T-cell (primary cell): ENCODE measurements at regions not wholly inside any gene's neighbourhood (a gene's known extent, or its start where the extent isn't known, plus 50 kb on each side); places are given as distances from the start of the nearest gene placed in this dataset.

Experiments used
- ATAC-seq, 4 experiments: fragments of 200-7000 bp in 3 of 4; fragments of 150-1000 bp in 1 of 4; cut with Tn5 transposase; replicated peaks in 1 of 4; 1 replicate in 3 of 4; 2 replicates in 1 of 4; pipeline ENCODE4 v1.10.0; 2021; ENCODE audit warnings: moderate library complexity in 3 of 4, mild to moderate bottlenecking in 2 of 4, moderate number of reproducible peaks in 1 of 4
- CTCF ChIA-PET, 2 donors: fragments of 300-600 bp; sonication (Branson Sonifier 250); formaldehyde crosslinking; loops; one replicate each; lab custom pipeline; 2022; ENCODE audit warnings: antibody characterized with exemption in 2 of 2; lab: Charles Lee
- POLR2A ChIA-PET, 2 donors: fragments of 300-600 bp; sonication (Branson Sonifier 250); formaldehyde crosslinking; loops; one replicate each; lab custom pipeline; 2022; ENCODE audit warnings: antibody characterized with exemption in 2 of 2; lab: Charles Lee
- DNase-seq, 35 experiments: peaks; one replicate each; pipeline versions ENCODE4 v3.0.0 to v3.0.0-alpha.2; 2013 to 2023
- H3K27ac ChIP-seq: one replicate; pipeline ENCODE4 v1.5.1; 2013; ENCODE audit warnings: low read length
- H3K27me3 ChIP-seq, 2 experiments: replicated peaks in 1 of 2; 1 replicate in 1 of 2; 2 replicates in 1 of 2; pipeline versions ENCODE4 v1.6.1 to v1.7.0; 2013; ENCODE audit warnings: low read length in 1 of 2, mixed read lengths in 1 of 2; ENCODE audit not compliant: control insufficient read depth in 2 of 2, insufficient read depth in 2 of 2; ENCODE audit errors: extremely low read depth in 1 of 2
- H3K36me3 ChIP-seq, 2 donors: 1 replicate in 1 of 2; 2 replicates in 1 of 2; pipeline versions ENCODE4 v1.6.1 to v1.7.0; 2013; ENCODE audit warnings: low read length in 1 of 2; ENCODE audit not compliant: control insufficient read depth in 2 of 2, insufficient read depth in 1 of 2; ENCODE audit errors: extremely low read depth in 1 of 2
- H3K4me1 ChIP-seq, 2 experiments: 1 replicate in 1 of 2; 2 replicates in 1 of 2; pipeline versions ENCODE4 v1.6.1 to v1.7.0; 2013; ENCODE audit warnings: low read length in 2 of 2, mixed read lengths in 1 of 2; ENCODE audit not compliant: insufficient read depth in 2 of 2, control insufficient read depth in 1 of 2; ENCODE audit errors: extremely low read depth in 1 of 2
- H3K4me3 ChIP-seq, 2 donors: 1 replicate in 1 of 2; 2 replicates in 1 of 2; pipeline versions ENCODE4 v1.5.1 to v1.7.0; 2013; ENCODE audit warnings: mild to moderate bottlenecking in 2 of 2, low read length in 1 of 2, moderate library complexity in 1 of 2; ENCODE audit not compliant: control insufficient read depth in 1 of 2; ENCODE audit errors: extremely low read depth in 1 of 2
- H3K9me3 ChIP-seq: 2 replicates; pipeline ENCODE4 v1.7.0; 2013
- H3K27ac Mint-ChIP-seq, 2 donors: one replicate each; pipeline ENCODE4 v1.8.0; 2020 to 2021; ENCODE audit warnings: mild to moderate bottlenecking in 2 of 2, mixed read lengths in 2 of 2
- H3K27me3 Mint-ChIP-seq, 2 donors: one replicate each; pipeline ENCODE4 v1.8.0; 2021 to 2022; ENCODE audit warnings: mixed read lengths in 2 of 2
- H3K36me3 Mint-ChIP-seq: one replicate; pipeline ENCODE4 v1.8.0; 2021; ENCODE audit warnings: mixed read lengths
- H3K4me1 Mint-ChIP-seq, 3 donors: one replicate each; pipeline ENCODE4 v1.8.0; 2020 to 2022; ENCODE audit warnings: mixed read lengths in 3 of 3, mild to moderate bottlenecking in 1 of 3
- H3K4me3 Mint-ChIP-seq, 3 donors: one replicate each; pipeline ENCODE4 v1.8.0; 2020 to 2022; ENCODE audit warnings: mild to moderate bottlenecking in 3 of 3, mixed read lengths in 3 of 3, moderate library complexity in 3 of 3
- H3K9me3 Mint-ChIP-seq, 3 donors: one replicate each; pipeline ENCODE4 v1.8.0; 2020 to 2022; ENCODE audit warnings: mixed read lengths in 3 of 3
- WGBS: methylation state at CpG from one replicate; pipeline ENCODE4 v1.1.5; 2013; ENCODE audit warnings: missing lambda C conversion rate; ENCODE audit not compliant: insufficient coverage; 5-methylcytosine and 5-hydroxymethylcytosine counted together

DNA sequence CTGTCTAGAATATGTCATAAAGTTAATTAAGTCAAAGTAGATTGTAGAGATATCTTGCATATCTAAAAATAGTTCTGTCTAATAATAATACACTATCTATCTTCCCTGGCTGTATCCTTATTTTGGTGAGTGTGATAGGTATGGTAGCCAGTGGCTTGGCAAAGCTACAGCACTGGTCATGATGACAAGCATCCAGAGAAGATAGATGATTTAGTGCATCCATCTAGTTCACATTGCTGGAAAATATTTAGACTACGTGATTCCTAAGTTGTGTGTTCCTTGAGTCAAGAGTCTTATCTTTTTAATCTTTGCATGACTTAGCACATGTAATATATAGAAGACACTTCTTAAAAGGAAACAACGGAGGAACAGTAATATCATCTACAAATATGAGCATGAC is 711.2 kb upstream of the KCND2 start:
- Mint-ChIP-seq H3K9me3 (peaks cover 8 to 14% (median 12%) of the 10 kb centered on the region in 3 donors), H3K27ac (no peak overlapping the region), H3K36me3 (no peaks in the 10 kb centered on the region), H3K4me1 (no peaks in the 10 kb centered on the region), H3K4me3 (no peak overlapping the region), H3K27me3 (no peaks in the 10 kb centered on the region)
- no peak overlapping the region for H3K4me3 ChIP-seq
- no CpG with 5 or more reads among the region's 2 CpGs for WGBS
- ATAC-seq (no peak), DNase-seq (no peak)
- H3K27ac ChIP-seq: no peak overlapping the region
- H3K27me3 ChIP-seq: no peaks in the 10 kb centered on the region
- H3K9me3 ChIP-seq: no peaks in the 10 kb centered on the region
- H3K4me1 ChIP-seq: no peaks in the 10 kb centered on the region
- POLR2A ChIA-PET: no interaction called here
- H3K36me3 ChIP-seq: no peaks in the 10 kb centered on the region
- CTCF ChIA-PET: no interaction called here

DNA sequence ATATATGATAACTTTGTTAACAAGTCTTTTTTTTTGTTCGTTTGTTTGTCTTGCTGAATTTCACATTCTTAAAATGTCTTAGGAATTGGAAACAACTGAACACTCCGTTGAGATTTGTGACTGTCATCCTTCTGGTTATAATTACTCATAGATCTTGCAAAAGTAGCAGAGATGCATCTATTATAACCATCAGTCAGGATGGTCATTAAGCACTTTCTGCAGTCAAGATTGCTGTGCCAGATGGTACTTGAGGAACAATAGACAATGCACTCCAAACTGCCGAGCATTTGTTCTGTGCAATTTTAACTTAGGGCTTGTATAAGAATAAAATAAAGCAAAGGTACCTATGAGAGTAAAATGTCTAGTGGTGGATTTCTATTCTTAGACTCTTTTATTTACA is 710.1 kb upstream of the KCND2 start:
- Histone ChIP-seq H3K9me3 (no peaks in the 10 kb centered on the region), H3K27me3 (no peaks in the 10 kb centered on the region), H3K4me3 (no peak overlapping the region), H3K36me3 (no peaks in the 10 kb centered on the region), H3K4me1 (no peaks in the 10 kb centered on the region), H3K27ac (no peak overlapping the region)
- no peaks in the 10 kb centered on the region for H3K36me3 Mint-ChIP-seq
- ChIA-PET POLR2A (no interaction called here), CTCF (no interaction called here)
- H3K4me1 Mint-ChIP-seq: no peaks in the 10 kb centered on the region
- ATAC-seq: no peak
- no CpG with 5 or more reads among the region's 3 CpGs for WGBS
- no peaks in the 10 kb centered on the region for H3K27me3 Mint-ChIP-seq
- H3K9me3 Mint-ChIP-seq: peaks cover 11 to 14% (median 12%) of the 10 kb centered on the region in 3 donors
- H3K4me3 Mint-ChIP-seq: no peak overlapping the region
- no peak overlapping the region for H3K27ac Mint-ChIP-seq
- no peak for DNase-seq

DNA sequence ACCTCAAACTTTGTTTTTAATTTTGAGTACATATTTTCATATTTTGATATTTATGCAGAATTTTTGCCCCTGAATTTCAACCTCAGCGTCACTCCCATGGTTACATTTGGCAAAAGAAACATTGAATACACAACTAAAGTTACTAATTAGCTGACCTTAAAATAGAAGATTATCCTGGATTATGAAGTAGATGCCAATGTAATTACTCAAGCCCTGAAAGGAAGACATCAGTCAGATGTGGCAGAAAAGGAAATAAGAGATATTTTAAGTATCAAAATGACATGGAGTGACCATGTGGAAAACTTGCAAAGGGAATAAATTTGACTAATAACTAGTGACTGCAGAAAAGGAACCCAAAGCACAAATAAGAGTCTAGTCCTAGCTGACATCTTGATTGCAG is 701.3 kb upstream of the KCND2 start:
- H3K27ac ChIP-seq: no peak overlapping the region
- WGBS: no CpG with 5 or more reads among the region's 1 CpG
- H3K27me3 Mint-ChIP-seq: no peaks in the 10 kb centered on the region
- no peaks in the 10 kb centered on the region for H3K27me3 ChIP-seq
- ChIA-PET CTCF (no interaction called here), POLR2A (no interaction called here)
- no peaks in the 10 kb centered on the region for H3K4me1 ChIP-seq
- DNase-seq (no peak), ATAC-seq (no peak)
- no peaks in the 10 kb centered on the region for H3K36me3 Mint-ChIP-seq
- peaks cover 3 to 17% (median 16%) of the 10 kb centered on the region in 3 donors for H3K9me3 Mint-ChIP-seq
- no peak overlapping the region for H3K4me3 Mint-ChIP-seq
- H3K27ac Mint-ChIP-seq: no peak overlapping the region
- no peaks in the 10 kb centered on the region for H3K36me3 ChIP-seq
- no peaks in the 10 kb centered on the region for H3K4me1 Mint-ChIP-seq
- H3K9me3 ChIP-seq: no peaks in the 10 kb centered on the region
- no peak overlapping the region for H3K4me3 ChIP-seq

DNA sequence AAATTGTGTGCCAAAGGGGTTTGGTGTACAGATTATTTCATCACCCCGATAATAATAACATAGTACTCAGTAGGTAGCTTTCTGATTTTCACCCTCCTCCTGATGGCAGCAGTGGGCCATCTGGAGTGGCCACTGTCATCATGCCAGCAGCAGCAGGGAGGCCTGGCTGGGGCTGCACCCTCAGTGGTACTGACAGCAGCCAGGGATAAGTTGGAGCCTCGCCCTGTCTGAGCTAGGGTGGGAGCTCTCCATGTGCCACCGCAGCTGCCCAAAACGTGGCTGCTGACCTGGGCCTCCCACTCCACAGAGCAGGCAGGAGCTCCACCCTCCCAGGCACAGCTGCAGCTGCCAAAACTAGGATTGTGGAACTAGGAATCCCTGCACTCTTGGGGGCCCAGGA is 700.8 kb upstream of the KCND2 start:
- peaks cover 3 to 17% (median 16%) of the 10 kb centered on the region in 3 donors for H3K9me3 Mint-ChIP-seq
- ChIA-PET CTCF (no interaction called here), POLR2A (no interaction called here)
- H3K36me3 ChIP-seq: no peaks in the 10 kb centered on the region
- H3K9me3 ChIP-seq: no peaks in the 10 kb centered on the region
- no peaks in the 10 kb centered on the region for H3K4me1 ChIP-seq
- 61% methylated on average over 3 of the region's 4 CpGs for WGBS
- no peak overlapping the region for H3K27ac ChIP-seq
- H3K4me1 Mint-ChIP-seq: no peaks in the 10 kb centered on the region
- H3K27ac Mint-ChIP-seq: no peak overlapping the region
- no peaks in the 10 kb centered on the region for H3K36me3 Mint-ChIP-seq
- no peak for ATAC-seq
- H3K27me3 ChIP-seq: no peaks in the 10 kb centered on the region
- H3K4me3 Mint-ChIP-seq: no peak overlapping the region
- H3K27me3 Mint-ChIP-seq: no peaks in the 10 kb centered on the region
- no peak overlapping the region for H3K4me3 ChIP-seq
- DNase-seq: no peak

DNA sequence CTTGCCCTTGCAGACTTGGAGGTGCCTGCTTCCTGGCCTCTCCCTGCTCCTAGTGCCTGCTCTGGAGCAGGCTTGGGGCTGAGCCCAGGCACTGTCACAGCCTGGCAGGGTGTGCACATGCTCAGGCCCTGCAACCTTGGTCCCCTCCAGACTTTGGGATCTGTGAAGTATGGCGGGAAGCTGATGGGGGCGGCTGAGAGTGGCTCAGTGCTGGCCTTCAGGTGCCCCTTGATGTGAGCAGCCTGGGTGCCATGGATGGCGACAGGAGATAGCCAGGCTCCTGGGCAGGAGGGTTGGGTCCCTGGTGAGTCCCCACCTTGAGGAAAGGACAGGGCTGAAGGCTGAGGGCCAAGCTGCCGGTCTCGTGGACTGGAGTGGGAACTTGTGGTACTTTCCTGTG is 700.4 kb upstream of the KCND2 start:
- no peak overlapping the region for H3K27ac Mint-ChIP-seq
- H3K9me3 ChIP-seq: no peaks in the 10 kb centered on the region
- no peaks in the 10 kb centered on the region for H3K4me1 ChIP-seq
- H3K27ac ChIP-seq: no peak overlapping the region
- ATAC-seq (no peak), DNase-seq (no peak)
- no peak overlapping the region for H3K4me3 ChIP-seq
- ChIA-PET POLR2A (no interaction called here), CTCF (no interaction called here)
- no peaks in the 10 kb centered on the region for H3K4me1 Mint-ChIP-seq
- no peaks in the 10 kb centered on the region for H3K27me3 Mint-ChIP-seq
- WGBS: 85% methylated on average over 3 of the region's 5 CpGs
- no peak overlapping the region for H3K4me3 Mint-ChIP-seq
- H3K36me3 ChIP-seq: no peaks in the 10 kb centered on the region
- H3K9me3 Mint-ChIP-seq: peaks cover 3 to 17% (median 16%) of the 10 kb centered on the region in 3 donors
- H3K36me3 Mint-ChIP-seq: no peaks in the 10 kb centered on the region
- H3K27me3 ChIP-seq: no peaks in the 10 kb centered on the region

DNA sequence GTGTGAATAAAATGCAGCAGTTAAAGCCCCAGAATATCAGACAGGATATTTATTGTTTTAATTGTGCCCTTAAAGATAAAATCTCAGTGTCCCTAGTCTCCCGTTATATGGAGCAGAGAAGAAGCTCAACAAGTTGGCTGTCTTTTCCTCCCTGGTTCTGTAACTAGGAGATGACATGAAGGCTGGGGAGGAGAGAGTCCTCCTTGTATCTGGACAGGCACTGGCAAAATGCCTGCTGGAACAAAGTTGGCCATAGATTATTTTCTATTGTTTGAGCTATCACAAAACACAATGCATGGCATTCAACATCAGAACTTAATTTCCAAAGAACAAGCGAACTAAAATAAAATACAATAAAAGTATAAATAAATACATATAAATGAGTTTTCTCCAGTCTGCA is 694.9 kb upstream of the KCND2 start:
- no peaks in the 10 kb centered on the region for H3K36me3 Mint-ChIP-seq
- Histone ChIP-seq H3K4me1 (no peaks in the 10 kb centered on the region), H3K36me3 (no peaks in the 10 kb centered on the region), H3K27ac (no peak overlapping the region), H3K4me3 (no peak overlapping the region), H3K27me3 (no peaks in the 10 kb centered on the region), H3K9me3 (no peaks in the 10 kb centered on the region)
- no peak for DNase-seq
- POLR2A ChIA-PET: no interaction called here
- no peak overlapping the region for H3K27ac Mint-ChIP-seq
- no peak for ATAC-seq
- 83% methylated on average over 1 of the region's 2 CpGs for WGBS
- no peak overlapping the region for H3K4me3 Mint-ChIP-seq
- no peaks in the 10 kb centered on the region for H3K27me3 Mint-ChIP-seq
- CTCF ChIA-PET: no interaction called here
- no peaks in the 10 kb centered on the region for H3K4me1 Mint-ChIP-seq
- peaks cover 3 to 20% (median 13%) of the 10 kb centered on the region in 3 donors for H3K9me3 Mint-ChIP-seq

DNA sequence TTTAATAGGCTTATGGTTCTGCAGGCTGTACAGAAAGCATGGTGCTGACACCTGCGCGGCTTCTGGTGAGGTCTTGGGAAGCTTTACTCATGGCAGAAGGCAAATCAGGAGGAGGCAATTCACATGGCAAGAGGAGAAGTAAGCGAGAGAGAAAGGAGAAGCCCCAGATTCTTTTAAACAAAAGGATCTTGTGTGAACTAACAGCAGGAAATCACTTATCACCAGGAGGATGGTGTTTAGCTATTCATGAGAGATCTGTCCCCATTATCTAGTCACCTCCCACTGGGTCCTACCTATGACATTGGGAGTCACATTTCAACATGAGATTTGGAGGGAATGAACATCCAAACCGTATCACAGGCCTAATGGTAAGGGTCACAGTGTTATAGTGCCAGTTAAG is 678.0 kb upstream of the KCND2 start:
- H3K27ac Mint-ChIP-seq: no peak overlapping the region
- POLR2A ChIA-PET: no interaction called here
- H3K4me1 Mint-ChIP-seq: no peaks in the 10 kb centered on the region

More for the DNA sequence above, 678.0 kb upstream of the KCND2 start:
- no peaks in the 10 kb centered on the region for H3K36me3 ChIP-seq
- peaks cover 12 to 16% (median 14%) of the 10 kb centered on the region in 3 donors for H3K9me3 Mint-ChIP-seq
- WGBS: 71% methylated on average over 2 of the region's 4 CpGs
- no peak overlapping the region for H3K27ac ChIP-seq
- ATAC-seq (no peak), DNase-seq (no peak)
- CTCF ChIA-PET: no interaction called here
- H3K36me3 Mint-ChIP-seq: no peaks in the 10 kb centered on the region
- H3K4me1 ChIP-seq: no peaks in the 10 kb centered on the region
- H3K27me3 Mint-ChIP-seq: no peaks in the 10 kb centered on the region
- H3K9me3 ChIP-seq: no peaks in the 10 kb centered on the region
- H3K27me3 ChIP-seq: no peaks in the 10 kb centered on the region
- no peak overlapping the region for H3K4me3 ChIP-seq
- no peak overlapping the region for H3K4me3 Mint-ChIP-seq
